GM21786 (cell line): ENCODE measurements at regions not wholly inside any gene's neighbourhood (a gene's known extent, or its start where the extent isn't known, plus 50 kb on each side); places are given as distances from the start of the nearest gene placed in this dataset.

Experiments used
- ATAC-seq: cut with Tn5 transposase; IDR thresholded peaks from one replicate; pipeline ENCODE4 v1.9.1; 2021; ENCODE audit not compliant: unreplicated experiment

- ATAC-seq = no peak
Observed at GRCh38 chr13:99828123-99828522, 143.4 kb downstream of the ZIC5 start.

GRCh38 chr13:99827011-99827772 lies 144.4 kb downstream of the ZIC5 start:
- ATAC-seq = no peak

GRCh38 chr13:99823961-99824360 lies 147.6 kb downstream of the ZIC5 start:
- no peak for ATAC-seq

DNA sequence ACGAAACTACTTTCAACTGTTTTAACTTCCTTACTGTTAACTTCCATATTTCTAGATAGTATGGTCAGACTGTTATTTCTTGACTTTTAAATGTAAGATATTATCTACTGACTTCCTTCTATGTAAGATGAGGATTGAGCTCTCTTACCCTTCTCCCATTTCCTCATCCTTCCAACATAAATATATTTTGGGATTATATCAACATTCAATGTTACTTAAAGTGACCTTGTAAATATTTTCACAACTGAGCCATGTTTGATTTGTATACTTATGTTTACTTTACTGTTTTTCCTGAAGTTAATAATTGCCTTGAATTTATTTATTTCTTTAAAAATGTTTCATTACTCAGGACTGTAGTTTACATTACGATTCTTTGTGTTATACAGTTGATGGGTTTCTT lies 148.7 kb downstream of the ZIC5 start:
- ATAC-seq = no peak

GRCh38 chr13:99821741-99822140 lies 149.8 kb downstream of the ZIC5 start:
- no peak for ATAC-seq

GRCh38 chr13:99819967-99820366 lies 151.6 kb downstream of the ZIC5 start:
- no peak for ATAC-seq

DNA sequence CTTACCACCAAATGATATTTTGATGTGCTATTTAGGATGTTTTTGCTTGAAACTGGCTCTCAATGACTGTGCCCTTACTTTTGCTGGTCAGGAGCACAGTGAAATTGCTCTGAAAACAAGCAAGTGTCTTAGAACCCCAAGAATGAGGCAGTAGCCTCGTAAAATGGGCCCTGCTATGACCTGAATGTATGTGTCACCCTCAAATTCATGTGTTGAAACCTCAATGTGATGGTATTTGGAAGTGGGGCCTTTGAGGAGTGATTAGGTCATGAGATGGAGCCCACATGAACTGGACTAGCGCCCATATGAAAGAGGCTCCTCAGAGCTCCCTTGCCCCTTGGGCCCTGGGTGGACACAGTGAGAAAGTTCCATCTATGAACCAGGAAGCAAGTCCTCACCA lies 155.2 kb downstream of the ZIC5 start:
- no peak for ATAC-seq

- ATAC-seq = no peak
Observed at GRCh38 chr13:99813336-99814095, 158.1 kb downstream of the ZIC5 start.

- no peak for ATAC-seq
Observed at GRCh38 chr13:99812625-99813024, 158.9 kb downstream of the ZIC5 start.

DNA sequence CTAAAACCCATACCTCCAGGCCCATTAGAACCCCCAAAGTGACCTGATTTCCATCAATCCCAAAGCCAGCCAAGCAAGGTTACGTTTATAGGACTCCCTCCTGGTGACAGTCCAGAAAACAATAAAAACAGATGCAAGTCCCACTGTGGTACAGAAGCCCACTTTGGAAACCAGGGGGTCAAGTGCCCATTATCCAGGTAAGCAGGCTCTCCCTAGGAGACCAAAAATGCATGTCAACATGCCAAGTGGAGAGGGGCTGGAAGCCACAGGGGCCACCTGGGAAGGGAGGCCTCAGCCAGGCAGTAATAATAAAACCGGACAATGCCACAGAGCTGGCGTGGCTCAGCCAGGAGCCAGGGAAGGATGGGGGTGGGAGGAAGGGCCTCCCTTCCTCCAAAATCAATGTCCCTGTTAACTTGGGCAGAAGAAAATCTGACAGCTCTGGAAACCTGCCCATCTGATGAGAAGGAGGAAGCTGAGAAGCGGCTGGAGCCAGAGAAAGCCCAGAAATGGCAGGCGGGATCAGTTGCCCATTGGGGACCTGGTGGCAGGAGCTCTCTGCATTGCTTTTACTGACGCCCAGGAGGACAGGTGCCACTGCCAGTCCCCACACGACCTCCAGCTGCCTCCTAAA lies 160.4 kb downstream of the ZIC5 start:
- no peak for ATAC-seq

DNA sequence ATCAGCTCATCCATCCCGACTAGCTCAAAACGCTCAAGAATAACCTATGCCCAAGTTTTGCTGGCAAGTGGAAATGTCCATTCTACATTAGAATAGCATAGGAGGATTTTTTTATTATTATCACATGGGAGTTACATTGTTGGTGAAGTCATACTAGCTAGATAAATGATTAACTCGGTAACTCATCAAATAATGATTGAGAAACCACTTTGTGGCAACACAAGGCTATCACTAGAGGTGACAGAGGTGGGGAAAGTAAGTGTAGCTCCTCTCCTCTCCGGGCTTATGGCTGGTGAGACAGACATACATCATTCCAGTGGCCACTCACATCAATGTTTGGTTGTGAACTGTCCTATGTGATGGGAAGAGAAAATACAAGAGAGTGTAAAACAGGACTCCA lies 161.6 kb downstream of the ZIC5 start:
- ATAC-seq = no peak

GRCh38 chr13:99809496-99809895 lies 162.1 kb downstream of the ZIC5 start:
- ATAC-seq = no peak

- ATAC-seq = no peak
Observed at GRCh38 chr13:99808786-99809185, 162.8 kb downstream of the ZIC5 start.

DNA sequence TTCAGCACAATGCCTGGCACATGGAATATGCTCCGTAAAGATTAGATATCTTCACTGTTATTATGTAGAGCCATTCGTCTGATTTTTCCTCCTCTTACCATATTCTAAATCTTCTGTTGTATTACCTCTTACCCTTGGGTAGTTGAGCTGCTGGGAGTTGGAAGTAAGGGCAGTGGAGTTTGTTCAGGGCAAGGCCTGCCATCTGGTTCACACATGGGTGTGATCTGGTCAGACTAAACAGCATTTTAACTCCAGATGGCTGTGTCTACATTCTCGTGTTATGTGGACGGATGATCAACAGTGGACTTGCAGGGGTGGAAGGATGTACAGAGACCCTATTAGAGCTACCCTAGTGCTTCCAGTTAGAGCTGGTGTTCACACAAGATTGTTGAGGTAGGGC lies 164.9 kb downstream of the ZIC5 start:
- no peak for ATAC-seq

DNA sequence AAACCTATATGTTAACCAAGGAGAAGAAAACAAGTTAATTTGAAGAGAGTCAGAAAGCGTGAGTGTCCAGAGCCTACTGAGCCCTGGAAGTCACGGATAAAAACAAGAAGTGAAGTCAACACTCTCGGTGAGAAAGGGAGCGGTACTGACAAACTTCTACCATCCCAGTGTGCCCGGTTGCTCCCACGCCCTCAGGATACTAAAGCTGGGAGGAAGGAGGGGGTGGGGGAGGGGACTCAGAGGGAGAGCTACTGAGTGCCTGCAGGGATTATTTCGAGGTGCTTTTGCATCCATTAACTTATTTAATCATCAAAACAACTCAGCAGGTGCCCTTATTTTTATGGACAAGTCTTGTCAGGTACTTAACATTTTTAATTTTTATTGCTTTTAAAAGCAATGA lies 166.2 kb downstream of the ZIC5 start:
- no peak for ATAC-seq

DNA sequence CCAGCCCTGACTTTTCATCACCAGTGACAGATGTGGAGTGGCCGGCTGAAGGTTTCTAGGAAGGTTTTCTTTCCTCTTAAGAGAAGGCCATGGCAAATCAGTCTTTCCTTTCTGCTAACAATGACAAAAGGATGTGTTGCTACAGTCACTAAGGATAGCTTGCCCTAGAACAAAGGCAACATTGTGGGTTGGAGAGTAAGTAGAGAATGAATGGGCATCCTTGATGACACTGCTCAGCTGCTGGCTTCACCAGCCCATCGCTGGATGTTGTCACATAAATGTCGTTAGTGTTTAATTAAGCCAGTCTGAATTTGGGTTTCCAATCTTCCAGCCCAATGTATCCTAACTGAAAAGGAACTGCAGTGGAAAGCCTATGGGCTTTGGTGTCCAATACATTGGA lies 168.4 kb downstream of the ZIC5 start:
- ATAC-seq = no peak

DNA sequence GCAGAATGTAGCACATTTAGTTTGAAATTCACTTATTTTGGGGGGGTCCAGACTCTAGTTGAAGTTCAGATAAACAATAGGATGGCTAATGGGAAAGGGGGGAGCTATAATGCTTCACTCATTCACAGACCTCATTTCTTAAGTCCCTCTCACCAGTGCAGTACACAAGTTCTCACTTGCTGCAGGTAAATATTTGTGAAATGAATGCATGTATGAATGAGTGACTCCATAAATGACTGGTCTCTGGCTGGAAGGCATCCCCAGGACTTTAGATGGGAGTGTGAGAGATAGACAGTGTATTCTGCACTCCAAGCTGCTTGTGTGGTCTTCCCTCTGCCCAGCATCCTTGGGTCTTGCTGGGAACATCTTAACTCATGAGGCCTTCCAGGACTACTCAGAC lies 169.2 kb downstream of the ZIC5 start:
- no peak for ATAC-seq

- ATAC-seq = no peak
Observed at GRCh38 chr13:99800951-99801350, 170.6 kb downstream of the ZIC5 start.

- no peak for ATAC-seq
Observed at GRCh38 chr13:99800011-99800410, 171.6 kb downstream of the ZIC5 start.

- no peak for ATAC-seq
Observed at GRCh38 chr13:99798756-99799155, 172.8 kb downstream of the ZIC5 start.

DNA sequence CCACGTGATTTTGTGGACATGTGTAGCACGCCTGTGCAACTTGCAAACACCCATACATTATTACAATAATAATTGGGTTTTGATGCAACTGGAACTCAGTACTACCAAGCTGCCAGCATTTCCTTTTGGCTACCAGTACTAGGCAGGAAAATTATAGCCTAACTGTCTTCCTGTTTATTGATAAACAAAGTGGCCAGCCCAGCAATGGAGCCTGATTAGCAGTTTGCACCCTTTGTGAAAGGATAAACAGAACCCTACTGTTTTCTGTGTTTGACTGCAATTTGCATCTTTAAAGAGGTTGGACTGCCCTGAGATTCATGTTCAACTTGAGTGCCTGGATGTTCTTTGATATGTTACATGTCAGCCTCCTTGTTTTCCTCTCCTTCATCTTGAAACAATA lies 173.9 kb downstream of the ZIC5 start:
- ATAC-seq = no peak

GRCh38 chr13:99796175-99796819 lies 175.3 kb downstream of the ZIC5 start:
- no peak for ATAC-seq
